ENCODE measurements at regions not wholly inside any gene's neighbourhood (a gene's known extent, or its start where the extent isn't known, plus 50 kb on each side); places are given as distances from the start of the nearest gene placed in this dataset.
"Not testable (repeated sequence)": the region's sequence is repeated elsewhere in the genome, so short reads cannot be mapped to it uniquely, and the experiment has no call there.

DNA sequence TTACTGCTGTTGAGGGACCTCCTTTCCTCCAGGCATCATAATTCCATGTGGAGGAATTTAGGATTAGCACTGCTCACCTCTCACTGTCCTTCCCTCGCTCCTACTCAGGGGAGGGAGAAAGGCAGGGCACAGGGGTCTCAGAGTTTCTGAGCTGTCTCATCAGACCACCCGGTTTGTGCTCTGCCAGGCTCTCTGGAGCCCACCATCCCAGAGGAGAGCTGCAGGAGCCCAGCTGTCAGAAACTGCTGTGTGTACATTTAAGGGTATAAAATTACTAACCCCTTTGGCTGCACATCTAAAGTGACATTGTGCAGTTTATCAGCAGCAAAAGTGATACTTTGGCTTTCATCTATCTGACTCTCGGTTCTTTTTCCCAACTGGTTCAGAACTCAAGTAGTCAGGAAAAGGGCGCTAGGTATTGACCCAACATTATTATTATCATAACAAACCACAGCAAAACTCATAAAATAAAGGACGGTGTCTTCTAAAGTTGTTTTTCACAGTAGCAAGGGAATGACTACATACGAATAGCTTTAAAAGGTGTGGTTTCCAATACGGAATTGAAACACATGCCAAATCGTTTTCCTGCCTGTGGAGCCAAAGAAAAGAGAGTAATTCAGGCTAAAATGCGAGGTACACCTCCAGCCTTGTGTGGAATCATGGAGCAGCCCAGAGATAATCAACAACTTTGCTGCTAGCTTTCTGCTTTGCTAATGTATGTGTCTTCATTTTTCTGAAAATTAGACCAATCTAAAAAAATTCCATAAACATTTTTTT is 348.1 kb downstream of the TMEM167A start:
- Mint-ChIP-seq H3K9me3 (peaks cover 9% of the 10 kb centered on the region), H3K27ac (no peak overlapping the region), H3K36me3 (ENCODE audit: low read depth) (no peaks in the 10 kb centered on the region), H3K27me3 (no peaks in the 10 kb centered on the region), H3K4me1 (ENCODE audit: low read depth) (no peaks in the 10 kb centered on the region), H3K4me3 (no peak overlapping the region)

DNA sequence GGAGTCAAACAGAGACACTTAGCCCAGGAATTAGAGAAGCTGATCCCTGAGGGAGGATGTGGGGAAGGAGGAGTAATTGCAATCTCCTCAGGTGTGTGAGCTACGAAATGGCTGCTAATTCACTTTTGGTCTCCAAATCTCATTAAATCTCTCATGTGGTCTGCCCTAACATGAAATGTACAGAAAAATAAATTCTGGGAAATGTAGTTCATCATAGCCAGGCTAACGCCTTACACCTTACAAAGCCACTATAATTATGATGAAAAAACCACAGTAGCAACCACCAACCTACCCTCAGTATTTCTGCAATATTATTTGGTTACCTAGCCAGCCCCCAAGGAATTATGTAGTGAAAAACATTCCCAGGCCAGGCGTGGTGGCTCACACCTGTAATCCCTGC is 354.0 kb downstream of the TMEM167A start:
- H3K27me3 Mint-ChIP-seq = no peaks in the 10 kb centered on the region
- peaks cover 3% of the 10 kb centered on the region for H3K4me1 Mint-ChIP-seq (ENCODE audit: low read depth)
- H3K4me3 Mint-ChIP-seq = no peak overlapping the region
- H3K36me3 Mint-ChIP-seq (ENCODE audit: low read depth) = no peaks in the 10 kb centered on the region
- no peak overlapping the region for H3K27ac Mint-ChIP-seq
- H3K9me3 Mint-ChIP-seq = peaks cover 4% of the 10 kb centered on the region

DNA sequence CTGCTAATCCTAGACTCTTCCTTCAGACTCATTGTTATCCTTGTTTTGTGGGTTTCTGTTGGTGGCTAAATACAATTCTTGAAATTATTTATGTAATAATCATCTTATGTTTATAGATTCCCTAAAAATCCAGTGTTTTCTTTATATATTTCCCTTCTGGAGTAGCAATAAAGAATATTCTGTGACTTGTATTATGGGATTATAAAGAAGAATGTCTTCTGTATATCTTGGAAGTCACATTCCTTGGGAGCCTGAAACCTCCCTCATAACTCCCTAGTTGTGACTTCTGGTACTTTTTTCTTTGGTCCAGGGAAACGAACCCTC is 356.1 kb downstream of the TMEM167A start:
- H3K4me3 Mint-ChIP-seq = no peak overlapping the region
- no peak overlapping the region for H3K27ac Mint-ChIP-seq
- H3K4me1 Mint-ChIP-seq (ENCODE audit: low read depth) = peaks cover 3% of the 10 kb centered on the region
- H3K27me3 Mint-ChIP-seq = no peaks in the 10 kb centered on the region
- H3K36me3 Mint-ChIP-seq (ENCODE audit: low read depth) = no peaks in the 10 kb centered on the region
- H3K9me3 Mint-ChIP-seq = no peaks in the 10 kb centered on the region

DNA sequence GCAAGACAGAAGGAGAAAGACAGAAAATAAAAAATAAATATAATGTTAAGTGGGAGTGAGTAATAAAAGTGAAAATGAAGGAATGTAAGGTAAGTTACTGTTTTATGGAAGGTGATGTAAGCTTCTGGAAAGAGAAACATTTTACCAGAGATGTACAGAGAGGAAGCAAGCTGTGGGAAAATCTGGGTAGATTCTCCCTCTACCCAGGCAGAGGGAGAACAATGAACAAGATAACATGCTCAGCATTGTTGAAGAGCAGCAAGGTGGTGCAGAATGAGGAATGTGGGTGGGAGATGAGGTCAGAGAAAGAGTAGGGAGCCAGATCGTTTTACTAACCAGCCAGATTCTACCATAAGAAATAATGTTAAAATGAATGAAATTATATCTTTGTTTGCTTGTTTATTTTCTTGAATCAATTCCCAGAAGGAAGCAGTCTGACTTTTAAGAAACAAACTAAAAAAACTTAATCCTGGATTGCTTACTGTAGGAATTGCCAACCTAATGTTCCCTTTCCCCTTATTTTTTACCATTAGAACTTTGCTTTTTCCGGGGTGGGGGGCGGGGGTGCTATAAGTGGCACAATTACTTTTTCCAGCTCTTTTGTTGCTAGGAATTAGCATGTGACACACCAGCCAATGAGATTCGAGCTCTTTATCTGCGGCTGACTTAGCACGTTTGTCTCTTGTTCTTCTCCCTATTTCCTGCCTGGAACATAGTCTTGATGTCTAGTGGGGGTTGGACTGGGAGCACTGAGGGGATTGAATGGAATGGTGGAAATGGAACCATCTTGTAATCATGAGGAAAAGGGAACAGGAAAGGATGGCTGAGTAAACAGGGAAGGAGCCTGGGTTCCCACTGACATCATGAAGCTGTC is 356.7 kb downstream of the TMEM167A start:
- H3K4me3 Mint-ChIP-seq = no peak overlapping the region
- peaks cover 3% of the 10 kb centered on the region for H3K4me1 Mint-ChIP-seq (ENCODE audit: low read depth)
- no peaks in the 10 kb centered on the region for H3K9me3 Mint-ChIP-seq
- no peak overlapping the region for H3K27ac Mint-ChIP-seq
- H3K27me3 Mint-ChIP-seq = no peaks in the 10 kb centered on the region
- no peaks in the 10 kb centered on the region for H3K36me3 Mint-ChIP-seq (ENCODE audit: low read depth)

DNA sequence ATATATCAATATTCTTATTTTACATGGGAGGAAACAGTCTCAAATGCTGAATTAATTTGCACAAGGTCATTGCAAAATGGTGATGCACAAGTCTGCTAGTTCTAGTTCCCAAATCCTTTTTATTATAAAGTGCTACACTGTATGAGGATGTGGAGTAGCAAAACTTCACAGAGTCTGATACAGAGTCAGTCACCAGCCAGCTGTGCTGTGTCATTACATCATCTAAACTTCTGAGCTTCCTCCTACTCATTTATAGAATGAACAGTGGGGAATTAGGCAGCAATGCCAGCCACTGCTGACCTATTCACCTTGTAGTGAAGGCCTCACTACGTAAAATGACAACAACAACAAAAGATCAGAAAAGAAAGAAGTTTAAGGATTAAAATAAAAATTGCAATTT is 357.8 kb downstream of the TMEM167A start:
- H3K4me3 Mint-ChIP-seq = no peak overlapping the region
- H3K36me3 Mint-ChIP-seq (ENCODE audit: low read depth) = no peaks in the 10 kb centered on the region
- no peak overlapping the region for H3K27ac Mint-ChIP-seq
- no peaks in the 10 kb centered on the region for H3K9me3 Mint-ChIP-seq
- H3K4me1 Mint-ChIP-seq (ENCODE audit: low read depth) = peaks cover 3% of the 10 kb centered on the region
- H3K27me3 Mint-ChIP-seq = no peaks in the 10 kb centered on the region

DNA sequence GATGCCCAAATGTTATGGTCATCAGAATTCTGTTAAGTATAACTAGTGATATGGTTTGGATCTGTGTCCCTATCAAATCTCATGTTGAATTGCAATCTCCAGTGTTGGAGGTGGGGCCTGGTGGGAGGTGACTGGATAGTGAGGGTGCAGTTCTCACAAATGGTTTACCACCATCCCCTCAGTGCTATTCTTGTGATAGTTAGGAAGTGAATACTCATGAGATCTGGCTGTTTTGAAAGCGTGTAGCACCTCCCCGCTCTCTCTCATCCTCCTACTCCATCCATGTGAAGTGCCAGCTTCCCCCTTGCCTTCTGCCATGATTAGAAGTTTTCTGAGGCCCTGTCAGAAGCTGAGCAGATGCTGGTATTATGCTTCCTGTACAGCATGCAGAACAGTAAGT is 359.5 kb downstream of the TMEM167A start:
- peaks cover 3% of the 10 kb centered on the region for H3K4me1 Mint-ChIP-seq (ENCODE audit: low read depth)
- H3K27ac Mint-ChIP-seq = no peak overlapping the region
- no peaks in the 10 kb centered on the region for H3K9me3 Mint-ChIP-seq
- no peak overlapping the region for H3K4me3 Mint-ChIP-seq
- no peaks in the 10 kb centered on the region for H3K36me3 Mint-ChIP-seq (ENCODE audit: low read depth)
- H3K27me3 Mint-ChIP-seq = no peaks in the 10 kb centered on the region

DNA sequence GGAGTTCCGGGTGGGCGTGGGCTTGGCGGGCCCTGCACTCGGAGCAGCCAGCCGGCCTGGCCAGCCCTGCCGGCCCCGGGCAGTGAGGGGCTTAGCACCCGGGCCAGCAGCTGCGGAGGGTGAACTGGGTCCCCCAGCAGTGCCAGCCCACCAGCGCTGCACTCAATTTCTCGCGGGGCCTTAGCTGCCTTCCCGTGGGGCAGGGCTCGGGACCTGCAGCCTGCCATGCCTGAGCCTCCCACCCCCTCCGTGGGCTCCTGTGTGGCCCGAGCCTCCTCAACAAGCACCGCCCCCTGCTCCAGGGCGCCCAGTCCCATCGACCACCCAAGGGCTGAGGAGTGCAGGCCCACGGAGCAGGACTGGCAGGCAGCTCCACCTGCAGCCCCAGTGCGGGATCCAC is 362.5 kb downstream of the TMEM167A start:
- not testable (repeated sequence) for H3K27ac Mint-ChIP-seq; H3K4me3 Mint-ChIP-seq; H3K9me3 Mint-ChIP-seq; H3K36me3 Mint-ChIP-seq (ENCODE audit: low read depth); H3K4me1 Mint-ChIP-seq (ENCODE audit: low read depth); H3K27me3 Mint-ChIP-seq

DNA sequence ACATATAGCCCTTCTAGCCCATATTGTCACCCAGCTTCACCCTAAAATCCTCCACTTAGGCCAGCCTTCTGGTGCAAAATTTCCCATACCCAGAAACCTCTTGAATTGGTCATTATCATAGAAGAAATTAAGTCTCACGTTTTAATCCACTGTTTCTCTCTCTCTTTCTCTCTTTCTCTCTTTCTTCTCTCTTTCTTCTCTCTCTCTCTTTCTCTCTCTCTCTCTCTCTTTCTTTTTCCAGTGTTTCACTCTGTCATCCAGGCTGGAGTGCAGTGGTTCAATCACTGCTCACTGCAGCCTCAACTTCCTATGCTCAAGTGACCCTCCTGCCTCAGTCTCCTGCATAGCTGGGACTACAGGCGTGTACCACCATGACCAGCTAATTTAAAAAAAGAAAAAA is 363.4 kb downstream of the TMEM167A start:
- H3K4me1 Mint-ChIP-seq (ENCODE audit: low read depth) = no peaks in the 10 kb centered on the region
- no peaks in the 10 kb centered on the region for H3K9me3 Mint-ChIP-seq
- H3K36me3 Mint-ChIP-seq (ENCODE audit: low read depth) = no peaks in the 10 kb centered on the region
- H3K4me3 Mint-ChIP-seq = no peak overlapping the region
- no peaks in the 10 kb centered on the region for H3K27me3 Mint-ChIP-seq
- H3K27ac Mint-ChIP-seq = no peak overlapping the region

DNA sequence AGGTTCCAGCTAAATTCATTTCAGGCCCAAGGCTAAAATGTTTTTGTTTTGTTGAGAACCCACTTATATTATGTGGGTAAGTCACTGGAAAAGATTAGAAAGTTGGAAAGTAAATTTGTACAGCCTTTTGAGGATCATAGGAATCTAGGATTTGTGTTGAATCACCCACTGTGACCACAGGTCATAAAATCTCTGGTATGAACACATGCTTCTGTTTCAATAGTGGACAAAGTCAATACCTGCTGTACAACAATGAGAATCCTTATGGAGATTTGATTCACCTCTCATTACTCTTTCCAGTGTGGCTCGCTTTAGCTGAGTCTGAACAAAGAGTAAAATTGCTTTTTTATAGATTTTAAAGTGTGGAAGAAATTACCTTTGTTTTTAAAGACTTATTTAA is 369.5 kb downstream of the TMEM167A start:
- Mint-ChIP-seq H3K4me3 (no peak overlapping the region), H3K9me3 (no peaks in the 10 kb centered on the region), H3K27me3 (peaks cover 4% of the 10 kb centered on the region), H3K36me3 (ENCODE audit: low read depth) (no peaks in the 10 kb centered on the region), H3K4me1 (ENCODE audit: low read depth) (no peaks in the 10 kb centered on the region), H3K27ac (no peak overlapping the region)

DNA sequence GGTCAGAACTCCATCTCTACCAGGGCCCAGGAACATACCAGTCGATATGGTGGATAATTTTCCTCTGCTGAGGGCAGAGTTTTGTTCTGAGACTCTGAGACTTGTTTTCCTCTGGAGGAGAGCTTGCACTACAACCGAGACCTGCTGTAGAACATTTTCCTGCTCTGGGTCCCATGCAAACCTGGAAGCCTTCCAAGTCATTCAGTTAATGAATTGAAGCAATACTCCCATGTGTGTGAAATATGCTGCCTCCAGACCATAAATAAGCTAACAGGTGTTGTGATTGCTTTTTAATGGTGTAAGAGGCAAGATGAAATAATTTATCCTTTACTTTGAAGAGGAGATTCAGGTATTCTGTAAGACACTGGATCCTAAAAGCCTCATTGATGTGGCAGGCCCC is 372.8 kb downstream of the TMEM167A start:
- no peak overlapping the region for H3K27ac Mint-ChIP-seq

DNA sequence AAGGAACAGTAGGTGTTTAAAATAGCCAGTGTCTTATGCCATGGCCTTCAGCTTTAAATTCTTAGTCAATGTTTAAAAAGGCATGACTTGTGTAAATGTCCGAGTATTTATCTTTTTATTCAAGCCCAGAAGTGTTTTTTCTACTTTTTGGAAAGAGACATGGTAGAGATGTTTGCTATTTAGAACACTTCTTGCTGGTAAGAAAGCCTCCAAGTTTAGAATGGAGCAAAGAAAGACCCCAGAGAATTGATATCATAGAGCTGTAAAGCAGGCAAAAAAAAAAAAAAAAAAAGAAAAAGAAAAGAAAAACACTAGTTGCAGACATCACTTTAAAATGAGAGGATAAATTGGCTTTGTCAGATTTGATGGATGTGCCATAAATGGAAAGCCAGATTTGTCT is 375.1 kb downstream of the TMEM167A start:
- H3K9me3 Mint-ChIP-seq = no peaks in the 10 kb centered on the region
- H3K36me3 Mint-ChIP-seq (ENCODE audit: low read depth) = no peaks in the 10 kb centered on the region
- H3K27ac Mint-ChIP-seq = no peak overlapping the region
- no peaks in the 10 kb centered on the region for H3K4me1 Mint-ChIP-seq (ENCODE audit: low read depth)
- no peak overlapping the region for H3K4me3 Mint-ChIP-seq
- H3K27me3 Mint-ChIP-seq = peaks cover 4% of the 10 kb centered on the region

More for the DNA sequence above, 372.8 kb downstream of the TMEM167A start:
- no peaks in the 10 kb centered on the region for H3K9me3 Mint-ChIP-seq
- H3K4me1 Mint-ChIP-seq (ENCODE audit: low read depth) = no peaks in the 10 kb centered on the region
- no peak overlapping the region for H3K4me3 Mint-ChIP-seq
- H3K36me3 Mint-ChIP-seq (ENCODE audit: low read depth) = no peaks in the 10 kb centered on the region
- peaks cover 4% of the 10 kb centered on the region for H3K27me3 Mint-ChIP-seq

DNA sequence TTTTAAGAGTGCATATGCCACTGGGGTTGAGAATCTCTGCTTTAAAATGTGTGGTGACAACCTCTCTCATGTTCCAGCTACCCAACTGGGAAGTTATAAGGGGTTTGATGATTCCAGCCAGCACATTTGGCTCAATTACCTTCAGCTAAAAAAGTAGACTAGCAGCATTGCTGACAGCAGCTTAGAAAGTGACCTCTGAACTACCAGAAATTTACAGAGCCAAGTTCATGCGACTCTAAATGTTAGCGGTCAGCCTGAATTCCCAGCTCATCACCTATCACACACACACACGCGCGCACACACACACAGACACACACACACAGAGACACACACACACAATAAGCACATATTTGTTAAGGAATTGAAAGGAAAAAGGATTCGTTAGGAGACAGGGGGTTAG is 377.5 kb downstream of the TMEM167A start:
- H3K27me3 Mint-ChIP-seq = peaks cover 4% of the 10 kb centered on the region
- H3K27ac Mint-ChIP-seq = no peak overlapping the region
- no peak overlapping the region for H3K4me3 Mint-ChIP-seq
- no peaks in the 10 kb centered on the region for H3K36me3 Mint-ChIP-seq (ENCODE audit: low read depth)
- no peaks in the 10 kb centered on the region for H3K4me1 Mint-ChIP-seq (ENCODE audit: low read depth)
- no peaks in the 10 kb centered on the region for H3K9me3 Mint-ChIP-seq

DNA sequence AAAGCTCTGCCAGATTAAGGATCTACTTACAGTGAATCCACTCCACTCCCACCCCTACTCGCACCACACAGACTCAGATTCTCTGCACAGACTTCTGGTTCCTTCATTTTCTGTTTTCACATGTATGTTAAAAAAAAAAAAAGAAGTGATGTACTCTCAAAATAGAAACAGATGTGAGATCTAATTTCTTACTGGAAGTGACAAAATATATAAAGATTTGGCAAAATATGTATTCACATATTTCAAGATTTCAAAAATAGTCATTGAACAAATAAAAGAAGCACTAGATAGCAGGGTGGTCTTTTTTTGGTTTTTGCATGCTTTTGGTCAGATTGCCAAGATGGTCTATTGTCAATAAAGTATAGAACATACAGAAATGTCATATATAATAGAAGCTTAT is 379.2 kb downstream of the TMEM167A start:
- Mint-ChIP-seq H3K27ac (no peak overlapping the region), H3K4me3 (no peak overlapping the region), H3K27me3 (peaks cover 2% of the 10 kb centered on the region), H3K36me3 (ENCODE audit: low read depth) (no peaks in the 10 kb centered on the region), H3K4me1 (ENCODE audit: low read depth) (no peaks in the 10 kb centered on the region), H3K9me3 (no peaks in the 10 kb centered on the region)

DNA sequence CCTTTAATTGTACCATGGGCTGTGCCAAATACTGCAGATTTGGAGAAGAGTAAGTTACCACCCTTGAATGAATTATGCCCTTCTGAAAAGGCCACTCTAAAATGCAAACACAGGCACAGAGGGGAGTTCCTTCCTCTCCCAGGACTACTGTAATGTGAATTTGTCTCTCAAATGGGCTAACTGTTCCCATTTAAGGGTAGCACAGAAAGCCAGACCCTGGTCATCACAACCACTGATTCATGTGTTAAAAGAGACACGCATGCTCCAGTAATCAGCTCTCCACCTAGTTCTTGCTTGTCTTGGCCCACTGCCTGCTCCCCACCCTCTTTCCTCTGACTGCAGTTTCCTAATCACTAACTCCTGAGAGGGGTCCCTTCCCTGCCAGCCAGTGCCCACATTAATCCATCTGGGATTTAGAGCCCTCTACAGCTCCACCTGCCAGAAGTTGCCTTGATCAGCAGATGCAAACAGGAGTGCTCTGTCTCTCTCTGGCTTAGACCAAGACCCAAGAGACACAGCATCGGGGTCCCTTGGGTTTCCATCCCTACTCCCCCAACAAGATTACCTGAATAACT is 382.4 kb downstream of the TMEM167A start:
- no peaks in the 10 kb centered on the region for H3K27me3 Mint-ChIP-seq
- H3K27ac Mint-ChIP-seq = no peak overlapping the region
- H3K4me1 Mint-ChIP-seq (ENCODE audit: low read depth) = no peaks in the 10 kb centered on the region
- H3K36me3 Mint-ChIP-seq (ENCODE audit: low read depth) = no peaks in the 10 kb centered on the region
- no peaks in the 10 kb centered on the region for H3K9me3 Mint-ChIP-seq
- no peak overlapping the region for H3K4me3 Mint-ChIP-seq

DNA sequence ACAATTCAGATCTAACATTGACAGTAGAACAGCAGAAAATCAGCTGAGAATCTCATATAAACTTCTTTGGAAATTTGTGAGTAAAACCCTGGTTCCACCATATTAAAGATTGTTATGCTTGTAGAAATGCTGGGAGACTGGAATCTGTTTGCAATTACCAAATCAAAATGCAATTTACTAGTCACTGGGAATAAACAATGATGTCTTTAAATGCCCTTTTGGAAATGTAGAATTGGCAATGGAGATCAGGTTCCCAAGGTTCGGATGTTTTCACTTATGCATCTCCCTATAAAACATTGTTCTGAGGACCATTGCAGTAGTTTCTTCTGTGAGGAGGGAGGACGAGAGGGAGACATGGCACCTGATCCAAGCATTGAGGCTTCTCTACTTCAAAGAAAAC is 384.4 kb downstream of the TMEM167A start:
- H3K9me3 Mint-ChIP-seq = no peaks in the 10 kb centered on the region
- no peak overlapping the region for H3K4me3 Mint-ChIP-seq
- H3K27me3 Mint-ChIP-seq = no peaks in the 10 kb centered on the region
- H3K27ac Mint-ChIP-seq = no peak overlapping the region
- H3K4me1 Mint-ChIP-seq (ENCODE audit: low read depth) = no peaks in the 10 kb centered on the region
- H3K36me3 Mint-ChIP-seq (ENCODE audit: low read depth) = no peaks in the 10 kb centered on the region

Data from stimulated activated naive CD8-positive, alpha-beta T cell treated with anti-CD3 and anti-CD28 coated beads, Interleukin-15, Interleukin-2, amounts not matched to agents 100 ng/mL and 50 ng/mL, for 24 hours (primary cell).